Hindlimb muscle (tissue), 1 donor: ENCODE measurements at regions not wholly inside any gene's neighbourhood (a gene's known extent, or its start where the extent isn't known, plus 50 kb on each side); places are given as distances from the start of the nearest gene placed in this dataset.

Source experiments
- DNase-seq: peaks from one replicate; pipeline ENCODE4 v3.0.0-alpha.2; 2013

GRCh38 chr4:19301527-19301926, 950.2 kb upstream of the SLIT2 start:
- DNase-seq: no peak

DNA sequence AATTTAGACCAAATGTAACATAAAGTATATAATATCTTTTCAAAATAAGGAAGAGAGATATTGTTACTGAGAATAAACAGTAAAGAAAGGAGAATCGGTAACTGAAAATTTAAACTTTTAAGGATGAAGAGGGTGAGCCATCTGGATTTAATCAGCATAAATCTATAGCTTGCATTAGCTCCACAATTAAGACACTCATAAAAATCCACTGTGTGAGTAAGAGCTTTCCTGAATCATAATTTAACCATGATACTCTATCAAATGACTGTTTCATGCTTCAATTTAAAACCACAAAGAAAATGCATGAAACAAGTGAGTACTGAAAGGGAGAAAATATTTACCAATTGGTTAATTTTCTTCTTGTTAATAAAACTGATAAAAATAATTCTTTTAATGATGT, 951.5 kb upstream of the SLIT2 start:
- no peak for DNase-seq

- no peak for DNase-seq
Measured at GRCh38 chr4:19298998-19299397, 952.7 kb upstream of the SLIT2 start.

- DNase-seq: no peak
Measured at GRCh38 chr4:19293781-19294180, 957.9 kb upstream of the SLIT2 start.

DNA sequence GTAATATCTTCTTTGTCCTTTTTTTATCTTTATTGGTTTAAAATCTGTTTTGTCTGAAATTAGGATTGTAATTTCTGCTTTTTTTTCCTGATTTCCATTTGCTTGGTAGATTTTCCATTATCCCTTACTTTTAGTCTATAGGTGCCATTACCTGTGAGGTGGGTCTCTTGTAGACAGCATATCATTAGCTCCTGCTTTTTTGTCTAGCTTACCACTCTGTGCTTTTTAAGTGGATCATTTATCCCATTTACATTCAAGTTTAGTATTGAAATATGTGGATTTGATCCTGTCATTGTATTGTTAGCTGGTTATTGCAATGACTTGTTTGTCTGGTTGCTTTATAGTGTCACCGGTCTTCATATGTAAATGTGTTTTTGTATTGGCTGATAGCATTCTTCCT, 958.6 kb upstream of the SLIT2 start:
- DNase-seq: no peak

- no peak for DNase-seq
Measured at GRCh38 chr4:19286924-19287323, 964.8 kb upstream of the SLIT2 start.

GRCh38 chr4:19285146-19285545, 966.6 kb upstream of the SLIT2 start:
- DNase-seq: no peak

GRCh38 chr4:19278665-19279064, 973.0 kb upstream of the SLIT2 start:
- no peak for DNase-seq

DNA sequence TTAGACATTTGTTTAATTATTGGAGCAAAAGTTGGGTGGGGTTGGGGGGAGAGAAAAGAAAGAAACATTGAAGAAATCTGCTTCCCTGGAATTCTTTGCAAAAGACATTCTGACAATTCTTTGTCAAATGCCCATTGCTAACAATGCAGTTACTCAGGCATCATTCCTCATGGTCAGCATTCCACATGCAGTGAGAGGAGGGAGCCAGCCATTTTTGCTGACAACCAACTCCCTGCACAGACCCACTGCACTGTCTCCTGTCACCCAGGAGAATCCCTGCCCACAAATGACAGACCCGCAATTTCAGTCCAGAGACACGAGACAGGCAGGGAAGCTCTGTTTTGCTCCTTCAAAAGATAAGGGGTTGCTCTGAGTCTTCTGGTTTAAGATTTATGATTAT, 985.1 kb upstream of the SLIT2 start:
- DNase-seq: no peak

GRCh38 chr4:19262467-19262866, 989.2 kb upstream of the SLIT2 start:
- no peak for DNase-seq

DNA sequence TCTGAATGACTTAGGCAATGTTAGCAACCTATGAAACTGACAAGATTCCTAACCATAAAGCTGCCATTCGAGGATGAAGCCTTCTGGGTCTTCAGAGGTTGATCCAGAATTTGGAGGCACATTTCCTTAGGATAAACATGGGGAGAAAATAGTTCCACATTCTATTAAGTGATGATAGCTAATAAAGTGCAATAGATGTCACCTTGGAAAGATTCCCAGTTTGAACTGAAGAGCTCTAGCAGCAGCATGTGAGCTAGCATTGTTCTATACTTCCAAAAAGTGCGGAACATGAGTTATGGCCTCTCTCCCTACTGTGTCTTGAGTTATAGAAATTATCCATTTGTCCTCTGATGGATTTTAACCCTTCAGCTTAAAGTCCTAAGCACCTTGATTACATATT, 991.4 kb upstream of the SLIT2 start:
- DNase-seq: no peak

DNA sequence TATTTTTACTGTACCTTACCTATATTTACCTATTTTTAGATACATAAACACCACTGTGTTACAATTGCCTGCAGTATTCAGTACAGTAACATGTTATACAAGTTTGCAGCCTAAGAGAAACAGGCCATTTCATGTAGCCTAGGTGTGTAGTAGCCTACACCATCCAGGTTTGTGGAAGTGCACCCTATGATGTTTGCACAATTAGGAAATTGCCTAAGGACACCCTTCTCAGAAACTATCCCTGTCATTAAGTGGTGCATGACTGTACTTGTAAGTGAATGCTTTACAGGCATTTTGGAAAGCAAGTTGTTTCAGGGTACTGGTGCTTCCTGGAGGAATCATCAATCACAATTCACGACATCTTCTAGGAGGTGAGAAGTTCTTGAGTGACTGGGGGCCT, 991.8 kb upstream of the SLIT2 start:
- DNase-seq: no peak

GRCh38 chr4:19256823-19257222, 994.9 kb upstream of the SLIT2 start:
- no peak for DNase-seq

GRCh38 chr4:19254486-19254885, 997.2 kb upstream of the SLIT2 start:
- no peak for DNase-seq

DNA sequence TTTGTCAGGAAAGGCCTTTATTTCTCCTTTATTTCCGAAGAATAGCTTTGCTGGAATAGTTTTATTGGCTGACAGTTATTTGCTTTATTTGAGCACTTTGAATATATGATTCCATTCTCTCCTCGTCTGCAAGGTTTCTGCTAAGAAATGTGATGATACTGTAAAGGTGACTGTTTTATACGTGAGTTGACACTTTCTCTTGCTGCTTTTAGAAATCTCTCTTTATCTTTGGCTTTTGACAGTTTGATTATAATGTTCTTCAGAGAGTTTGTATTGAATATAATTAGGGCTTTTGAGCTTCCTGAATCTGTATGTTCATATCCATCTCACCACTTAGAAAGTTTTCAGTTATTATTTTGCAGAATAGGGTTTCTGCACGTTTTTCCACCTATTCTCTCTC, 1003.7 kb upstream of the SLIT2 start:
- DNase-seq: no peak

DNA sequence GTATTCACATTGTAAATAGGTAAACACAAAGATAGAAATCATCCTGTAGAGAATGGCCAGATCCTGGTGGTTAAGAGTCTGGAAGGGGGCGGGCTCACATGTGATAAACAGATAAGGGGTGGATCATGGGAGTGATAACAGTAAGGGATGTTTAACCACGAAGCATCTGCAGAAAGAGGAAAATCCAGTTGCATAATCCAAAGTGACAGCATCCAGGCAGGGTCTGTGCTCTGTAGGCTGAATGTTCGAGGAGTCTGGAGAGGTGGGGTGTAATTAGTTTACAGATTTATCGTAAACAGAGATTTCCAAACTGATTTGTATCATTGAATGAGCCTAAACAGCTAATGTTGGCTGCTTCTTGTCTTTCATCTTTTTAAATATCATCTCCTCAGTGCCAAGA, 1009.8 kb upstream of the SLIT2 start:
- DNase-seq: no peak

- DNase-seq: no peak
Measured at GRCh38 chr4:19239565-19239964, 1012.1 kb upstream of the SLIT2 start.

- no peak for DNase-seq
Measured at GRCh38 chr4:19236473-19236872, 1015.2 kb upstream of the SLIT2 start.

DNA sequence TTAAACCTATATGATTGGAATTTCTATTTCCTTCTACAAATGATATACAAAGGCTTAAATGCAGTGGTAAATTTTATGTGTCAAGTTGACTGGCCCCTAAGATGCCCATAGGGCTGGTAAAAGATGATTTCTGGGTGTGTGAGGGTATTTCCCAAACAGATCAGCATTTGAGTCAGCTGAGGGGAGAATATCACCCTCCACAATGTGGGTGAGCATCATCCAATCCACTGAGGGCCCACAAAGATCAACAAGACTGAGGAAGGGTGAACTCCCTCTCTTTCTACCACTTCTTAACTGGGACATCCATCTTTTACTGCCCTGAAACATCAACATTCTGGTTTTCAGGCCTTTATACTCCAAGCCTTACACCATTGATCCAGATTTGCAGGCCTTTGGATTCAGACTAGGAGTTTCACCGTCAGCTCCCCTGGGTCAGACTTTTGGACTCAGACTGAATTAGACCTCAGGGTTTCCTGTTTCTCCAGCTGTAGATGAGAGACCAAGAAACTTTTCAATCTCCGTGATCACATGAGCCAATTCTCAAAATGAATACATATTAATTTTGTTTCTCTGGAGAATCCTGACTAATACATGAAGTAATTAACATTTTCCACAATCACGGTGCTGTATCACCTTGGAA, 1020.7 kb upstream of the SLIT2 start:
- no peak for DNase-seq

GRCh38 chr4:19227701-19228100, 1024.0 kb upstream of the SLIT2 start:
- no peak for DNase-seq

DNA sequence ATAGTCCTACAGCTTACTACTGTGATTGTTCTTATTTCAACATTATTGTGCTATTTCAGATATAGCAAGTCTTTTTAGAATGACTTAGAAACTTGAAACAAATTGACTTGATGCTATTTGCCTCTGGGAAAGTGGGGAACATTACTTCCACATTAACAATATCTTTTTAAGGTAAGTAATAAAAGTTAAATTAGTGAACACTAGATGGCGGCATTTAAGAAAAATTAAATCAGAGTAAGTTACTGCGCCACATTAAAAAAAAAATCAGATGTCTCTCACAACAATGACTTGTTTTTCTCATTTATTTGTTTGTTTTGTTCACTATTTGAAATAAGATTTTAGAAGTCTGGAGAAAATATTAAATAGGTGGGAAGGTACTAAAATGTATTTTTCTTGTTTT, 1026.9 kb upstream of the SLIT2 start:
- DNase-seq: no peak

DNA sequence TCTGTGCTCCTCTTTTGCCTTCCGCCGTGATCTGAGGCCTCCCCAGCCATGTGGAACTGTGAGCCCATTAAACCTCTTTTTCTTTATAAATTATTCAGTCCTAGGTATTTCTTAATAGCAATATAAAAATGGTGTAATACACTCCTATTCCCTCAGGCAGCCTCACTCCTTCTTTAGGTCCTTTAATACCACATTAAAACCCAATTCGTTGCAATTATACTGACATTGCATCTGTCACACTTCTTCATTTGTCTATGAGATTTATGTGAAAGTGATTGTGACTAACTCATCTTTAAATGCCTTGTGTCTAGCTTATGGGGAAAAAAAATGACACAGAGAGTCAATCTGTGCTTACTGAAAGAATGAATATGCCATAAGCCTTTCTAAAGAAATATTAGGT, 1035.2 kb upstream of the SLIT2 start:
- DNase-seq: no peak

- no peak for DNase-seq
Measured at GRCh38 chr4:19214591-19215186, 1037.0 kb upstream of the SLIT2 start.

- DNase-seq: no peak
Measured at GRCh38 chr4:19213388-19213787, 1038.3 kb upstream of the SLIT2 start.

DNA sequence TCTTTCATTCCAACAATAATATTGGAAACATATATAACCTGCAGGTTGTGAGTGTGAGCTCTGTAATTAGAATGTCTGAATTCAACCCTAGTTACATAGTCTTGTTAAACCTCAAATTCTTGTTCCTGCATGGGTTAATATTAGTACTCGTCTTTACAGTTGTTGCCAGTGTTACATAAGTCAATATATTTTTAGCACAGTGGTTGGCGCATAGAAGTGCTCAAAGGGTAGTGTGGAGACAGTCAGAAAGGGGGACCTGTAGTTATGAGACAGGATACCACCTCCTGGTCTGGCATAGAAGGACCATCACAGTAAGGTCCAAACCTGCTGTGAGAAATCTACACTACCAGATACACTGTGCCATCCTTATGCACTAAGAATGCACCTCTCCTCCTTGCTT, 1045.9 kb upstream of the SLIT2 start:
- DNase-seq: no peak
